H1 (cell line): ENCODE measurements at regions not wholly inside any gene's neighbourhood (a gene's known extent, or its start where the extent isn't known, plus 50 kb on each side); places are given as distances from the start of the nearest gene placed in this dataset.

Source experiments
- CTCF ChIA-PET: fragments of 300-600 bp; sonication (Branson Sonifier 250); formaldehyde crosslinking; loops from one replicate; lab custom pipeline; 2021; ENCODE audit not compliant: partially characterized antibody; lab: Charles Lee
- POLR2A ChIA-PET: fragments of 300-600 bp; sonication (Branson Sonifier 250); formaldehyde crosslinking; loops from one replicate; lab custom pipeline; 2021; ENCODE audit warnings: inconsistent platforms; ENCODE audit not compliant: partially characterized antibody; lab: Charles Lee
- DNase-seq, 2 experiments: peaks; one replicate each; pipeline versions ENCODE4 v3.0.0 to v3.0.0-alpha.2; 2010 to 2022; ENCODE audit warnings: low spot score in 2 of 2, low read depth in 1 of 2, mixed read lengths in 1 of 2
- FAIRE-seq: peaks from 2 replicates; lab custom pipeline; 2011; peaks lifted over from hg19 to GRCh38; lab: Jason Lieb, UNC
- H2AFZ ChIP-seq: 2 replicates; pipeline ENCODE4 v1.8.1; 2012; ENCODE audit warnings: low read length, inconsistent platforms
- H2AK5ac ChIP-seq: 2 replicates; pipeline ENCODE4 v1.6.1; 2013; ENCODE audit warnings: low read depth, low read length
- H2BK120ac ChIP-seq: replicated peaks from 2 replicates; pipeline ENCODE3; 2013; ENCODE audit warnings: low read depth, low read length, inconsistent platforms
- H2BK12ac ChIP-seq: 2 replicates; pipeline ENCODE4 v1.6.1; 2013; ENCODE audit warnings: low read depth, low read length
- H2BK15ac ChIP-seq: 2 replicates; pipeline ENCODE4 v1.6.1; 2013; ENCODE audit warnings: low read length
- H2BK20ac ChIP-seq: 2 replicates; pipeline ENCODE4 v1.6.1; 2013; ENCODE audit warnings: low read length
- H2BK5ac ChIP-seq: 2 replicates; pipeline ENCODE4 v1.6.1; 2013; ENCODE audit warnings: low read depth, low read length
- H3K14ac ChIP-seq: 2 replicates; pipeline ENCODE4 v1.6.1; 2013; ENCODE audit warnings: inconsistent platforms; ENCODE audit not compliant: insufficient read length
- H3K18ac ChIP-seq: 2 replicates; pipeline ENCODE4 v1.6.1; 2013; ENCODE audit warnings: low read length; ENCODE audit errors: extremely low read depth
- H3K23ac ChIP-seq: 2 replicates; pipeline ENCODE4 v1.6.1; 2013; ENCODE audit warnings: inconsistent platforms; ENCODE audit not compliant: insufficient read length
- H3K23me2 ChIP-seq: 2 replicates; pipeline ENCODE4 v1.6.1; 2013; ENCODE audit warnings: low read depth, low read length
- H3K27ac ChIP-seq: 2 replicates; pipeline ENCODE4 v1.6.1; 2011; ENCODE audit warnings: low read depth, low read length, inconsistent platforms
- H3K27me3 ChIP-seq, 4 experiments: replicated peaks in 1 of 4; 1 replicate in 1 of 4; 2 replicates in 3 of 4; pipeline versions ENCODE4 v1.6.1 to v1.8.1; 2011 to 2013; ENCODE audit warnings: low read length in 3 of 4, mild to moderate bottlenecking in 3 of 4, inconsistent platforms in 2 of 4, mixed read lengths in 2 of 4, moderate library complexity in 1 of 4; ENCODE audit not compliant: control insufficient read depth in 3 of 4, insufficient read depth in 3 of 4; ENCODE audit errors: extremely low read depth in 1 of 4
- H3K36me3 ChIP-seq, 4 experiments: 2 replicates each; pipeline versions ENCODE4 v1.6.1 to v1.8.1; 2011 to 2013; ENCODE audit warnings: mild to moderate bottlenecking in 4 of 4, low read length in 3 of 4, moderate library complexity in 2 of 4, control low read depth in 1 of 4, inconsistent platforms in 1 of 4; ENCODE audit not compliant: insufficient read depth in 4 of 4, control insufficient read depth in 2 of 4
- H3K4ac ChIP-seq: replicated peaks from 2 replicates; pipeline ENCODE3; 2013; ENCODE audit warnings: low read length, low read depth, mixed read lengths, inconsistent platforms; ENCODE audit not compliant: insufficient read length
- H3K4me1 ChIP-seq, 4 experiments: replicated peaks in 1 of 4; 1 replicate in 1 of 4; 2 replicates in 3 of 4; pipeline versions ENCODE4 v1.6.1 to v1.8.1; 2011 to 2013; ENCODE audit warnings: low read length in 3 of 4, inconsistent platforms in 2 of 4, mixed read lengths in 1 of 4; ENCODE audit not compliant: insufficient read depth in 4 of 4, control insufficient read depth in 3 of 4
- H3K4me2 ChIP-seq, 2 experiments: 2 replicates each; pipeline versions ENCODE4 v1.6.1 to v1.8.1; 2011 to 2013; ENCODE audit warnings: low read depth in 2 of 2, low read length in 2 of 2, control low read depth in 1 of 2, inconsistent platforms in 1 of 2, mild to moderate bottlenecking in 1 of 2; ENCODE audit not compliant: insufficient read depth in 1 of 2
- H3K4me3 ChIP-seq, 4 experiments: fragments of 200-600, 300-600 bp in 1 of 4; sonication (generic), shearing (Covaris generic), sonication (Bioruptor Twin) in 1 of 4; 2 replicates each; pipeline versions ENCODE4 v1.5.1 to v1.8.1; 2011 to 2016; ENCODE audit warnings: low read length in 4 of 4, low read depth in 3 of 4, control low read depth in 2 of 4, inconsistent platforms in 2 of 4, mild to moderate bottlenecking in 2 of 4, mixed read lengths in 1 of 4, moderate library complexity in 1 of 4; ENCODE audit not compliant: insufficient read depth in 2 of 4; ENCODE audit errors: extremely low read depth in 1 of 4
- H3K56ac ChIP-seq: replicated peaks from 2 replicates; pipeline ENCODE3; 2013; ENCODE audit warnings: low read depth, mild to moderate bottlenecking, mixed read lengths, low read length, inconsistent platforms; ENCODE audit not compliant: insufficient read length
- H3K79me1 ChIP-seq: 2 replicates; pipeline ENCODE4 v1.6.1; 2013; ENCODE audit warnings: low read depth, low read length, control low read depth
- H3K79me2 ChIP-seq, 2 experiments: 2 replicates each; pipeline versions ENCODE4 v1.6.1 to v1.8.1; 2012 to 2013; ENCODE audit warnings: low read length in 2 of 2, mild to moderate bottlenecking in 2 of 2, inconsistent platforms in 1 of 2; ENCODE audit not compliant: insufficient read depth in 2 of 2, control insufficient read depth in 1 of 2
- H3K9ac ChIP-seq, 4 experiments: replicated peaks in 1 of 4; 1 replicate in 1 of 4; 2 replicates in 3 of 4; pipeline versions ENCODE4 v1.6.1 to v1.8.1; 2011 to 2013; ENCODE audit warnings: low read depth in 3 of 4, low read length in 3 of 4, control low read depth in 2 of 4, mild to moderate bottlenecking in 2 of 4, moderate library complexity in 2 of 4, inconsistent platforms in 1 of 4; ENCODE audit errors: extremely low read depth in 1 of 4
- H3K9me3 ChIP-seq, 2 experiments: 2 replicates each; pipeline versions ENCODE4 v1.6.1 to v1.8.1; 2012 to 2013; ENCODE audit warnings: mild to moderate bottlenecking in 2 of 2, moderate library complexity in 2 of 2, control low read depth in 1 of 2, inconsistent platforms in 1 of 2, low read depth in 1 of 2, low read length in 1 of 2, mixed read lengths in 1 of 2; ENCODE audit not compliant: insufficient read depth in 2 of 2
- H4K20me1 ChIP-seq, 2 experiments: replicated peaks in 1 of 2; 2 replicates each; pipeline versions ENCODE3 to v1.8.1; 2011 to 2013; ENCODE audit warnings: inconsistent platforms in 2 of 2, low read length in 2 of 2, mild to moderate bottlenecking in 1 of 2; ENCODE audit not compliant: insufficient read depth in 2 of 2, control insufficient read depth in 1 of 2
- H4K5ac ChIP-seq: 2 replicates; pipeline ENCODE4 v1.6.1; 2013; ENCODE audit warnings: low read length, low read depth, mixed read lengths, inconsistent platforms; ENCODE audit not compliant: insufficient read length
- H4K8ac ChIP-seq: 2 replicates; pipeline ENCODE4 v1.8.0; 2013; ENCODE audit warnings: mild to moderate bottlenecking, moderate library complexity, low read length, inconsistent platforms; ENCODE audit not compliant: insufficient read depth; ENCODE audit errors: extremely low read depth
- H4K91ac ChIP-seq: replicated peaks from 2 replicates; pipeline ENCODE3; 2013; ENCODE audit warnings: low read length, mixed read lengths, inconsistent platforms; ENCODE audit not compliant: insufficient read length
- JUN ChIP-seq: IDR thresholded peaks from 2 replicates; pipeline ENCODE4 v1.6.1; 2011; ENCODE audit warnings: low read depth, mild to moderate bottlenecking, improper control_type of control experiment, low read length
- POU5F1 ChIP-seq: IDR thresholded peaks from 2 replicates; pipeline ENCODE4 v1.6.1; 2011; ENCODE audit warnings: low read depth, mild to moderate bottlenecking, low read length, moderate library complexity
- RFX5 ChIP-seq: IDR thresholded peaks from 2 replicates; pipeline ENCODE4 v1.6.1; 2011; ENCODE audit warnings: low read depth, low read length, improper control_type of control experiment, borderline replicate concordance
- TAF7 ChIP-seq: optimal IDR thresholded peaks from 2 replicates; pipeline ENCODE3; 2011; ENCODE audit warnings: low read depth, mild to moderate bottlenecking, inconsistent platforms, low read length, moderate library complexity, borderline replicate concordance
- YY1 ChIP-seq: IDR thresholded peaks from 2 replicates; pipeline ENCODE4 v1.6.1; 2011; ENCODE audit warnings: low read depth, mild to moderate bottlenecking, low read length
- WGBS, 2 experiments: shearing (Covaris generic) in 1 of 2; methylation state at CpG; one replicate each; pipeline versions ENCODE4 v1.1.6 to v1.1.7; 2013 to 2015; ENCODE audit warnings: low lambda C conversion rate in 2 of 2, mixed read lengths in 2 of 2, inconsistent platforms in 1 of 2, low coverage in 1 of 2, missing lambda C conversion rate in 1 of 2; ENCODE audit not compliant: insufficient replicate concordance in 2 of 2, insufficient coverage in 1 of 2, insufficient read length in 1 of 2; ENCODE audit errors: extremely low coverage in 1 of 2, missing lambda C conversion rate in 1 of 2; 5-methylcytosine and 5-hydroxymethylcytosine counted together
- TF ChIP-seq, protein P1 (sequence below): IDR thresholded peaks from 2 replicates; pipeline ENCODE4 v1.6.1; 2012; ENCODE audit warnings: inconsistent platforms
- TF ChIP-seq, protein P2 (sequence below), 3 experiments: IDR thresholded peaks; 1 replicate in 2 of 3; 2 replicates in 1 of 3; pipeline versions ENCODE4 v1.5.1 to v1.6.1; 2011; ENCODE audit warnings: low read length in 3 of 3, mild to moderate bottlenecking in 3 of 3, inconsistent platforms in 2 of 3, low read depth in 1 of 3, moderate library complexity in 1 of 3; ENCODE audit not compliant: insufficient read depth in 1 of 3; ENCODE audit errors: control extremely low read depth in 1 of 3

DNA sequence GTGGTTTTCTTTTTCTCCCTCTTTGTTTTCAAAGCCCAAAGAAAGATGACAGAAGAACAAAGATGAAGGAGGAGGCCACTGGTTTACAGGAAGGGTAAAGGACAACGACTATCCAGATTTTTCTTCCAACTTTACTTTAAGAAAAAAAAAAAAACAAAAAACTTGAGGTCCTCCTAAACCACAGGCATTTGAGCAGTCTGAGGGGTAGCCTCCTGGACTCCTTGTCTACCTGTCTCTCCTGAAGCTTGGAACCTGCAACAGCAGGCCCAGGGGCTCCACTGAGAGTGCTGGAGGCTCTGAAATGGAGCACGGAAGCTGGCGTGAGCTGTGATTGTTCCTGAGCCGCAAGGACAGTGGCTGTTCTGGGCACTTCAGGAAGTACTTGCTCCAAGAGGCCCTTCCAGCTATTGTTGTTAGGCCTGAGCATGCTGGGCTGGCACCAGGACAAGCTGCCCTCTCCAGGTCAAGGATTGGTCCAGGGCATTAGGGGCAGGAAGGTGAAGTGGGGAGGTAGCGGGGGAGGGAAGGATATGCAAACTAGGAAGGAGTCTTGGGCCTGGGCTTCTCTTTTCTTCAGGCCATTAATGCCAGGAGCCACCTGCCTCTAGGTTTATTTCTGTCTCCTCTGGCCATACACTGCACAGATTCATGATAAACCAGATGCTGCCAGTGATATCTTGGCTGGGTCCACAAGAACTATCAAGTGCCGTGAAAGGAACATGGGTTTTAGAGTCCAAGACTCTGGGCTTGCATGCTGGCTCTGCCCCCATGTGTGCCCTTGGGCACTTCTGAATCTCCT, 147.3 kb downstream of the CCDC34 start:
- H2AFZ ChIP-seq, result no peak overlapping the region
- H3K9ac ChIP-seq, result no peak overlapping the region
- no peak overlapping the region for H4K91ac ChIP-seq
- no peak overlapping the region for H3K18ac ChIP-seq
- H2BK20ac ChIP-seq, result peak overlapping the region; percentile 1; the same call in 1 of the 2 replicates
- H3K36me3 ChIP-seq, result peaks cover 0 to 13% (median 0%) of the 10 kb centered on the region in 4 experiments; a peak in 4 of 8 replicates
- H4K5ac ChIP-seq, result no peak overlapping the region
- H3K23me2 ChIP-seq, result no peaks in the 10 kb centered on the region; the same call in 1 of the 2 replicates
- H4K20me1 ChIP-seq, result no peaks in the 10 kb centered on the region
- peaks cover 0 to 3% of the 10 kb centered on the region in 2 experiments; a peak in 1 of 4 replicates for H3K9me3 ChIP-seq
- H2BK120ac ChIP-seq, result no peak overlapping the region
- ChIA-PET CTCF (interaction anchor here (0.7 to 2.5 kb wide), 11 partner anchors 8 to 1737 kb away, joined by 3 to 7 read pairs (median 3); no protein-coding TSS in a partner anchor), POLR2A (interaction anchor here (1.3 to 2.5 kb wide), 2 partner anchors 16 to 147 kb away, joined by 3 to 6 read pairs; partner anchors contain the start of gene CCDC34)
- no peak overlapping the region for H2BK15ac ChIP-seq
- H3K4ac ChIP-seq, result no peak overlapping the region
- H3K56ac ChIP-seq, result no peak overlapping the region
- whole genome bisulfite sequencing, 2 experiments, result 91% methylated on average over 6 of the region's 6 CpGs; no CpG with 5 or more reads in 1 of the 2 experiments
- H3K27me3 ChIP-seq, result no peaks in the 10 kb centered on the region
- TF ChIP-seq RFX5 (no peak), JUN (no peak), POU5F1 (no peak), TAF7 (no peak), YY1 (no peak)
- TF ChIP-seq, protein P1, sequence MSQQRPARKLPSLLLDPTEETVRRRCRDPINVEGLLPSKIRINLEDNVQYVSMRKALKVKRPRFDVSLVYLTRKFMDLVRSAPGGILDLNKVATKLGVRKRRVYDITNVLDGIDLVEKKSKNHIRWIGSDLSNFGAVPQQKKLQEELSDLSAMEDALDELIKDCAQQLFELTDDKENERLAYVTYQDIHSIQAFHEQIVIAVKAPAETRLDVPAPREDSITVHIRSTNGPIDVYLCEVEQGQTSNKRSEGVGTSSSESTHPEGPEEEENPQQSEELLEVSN, result no peak
- TF ChIP-seq, protein P2, sequence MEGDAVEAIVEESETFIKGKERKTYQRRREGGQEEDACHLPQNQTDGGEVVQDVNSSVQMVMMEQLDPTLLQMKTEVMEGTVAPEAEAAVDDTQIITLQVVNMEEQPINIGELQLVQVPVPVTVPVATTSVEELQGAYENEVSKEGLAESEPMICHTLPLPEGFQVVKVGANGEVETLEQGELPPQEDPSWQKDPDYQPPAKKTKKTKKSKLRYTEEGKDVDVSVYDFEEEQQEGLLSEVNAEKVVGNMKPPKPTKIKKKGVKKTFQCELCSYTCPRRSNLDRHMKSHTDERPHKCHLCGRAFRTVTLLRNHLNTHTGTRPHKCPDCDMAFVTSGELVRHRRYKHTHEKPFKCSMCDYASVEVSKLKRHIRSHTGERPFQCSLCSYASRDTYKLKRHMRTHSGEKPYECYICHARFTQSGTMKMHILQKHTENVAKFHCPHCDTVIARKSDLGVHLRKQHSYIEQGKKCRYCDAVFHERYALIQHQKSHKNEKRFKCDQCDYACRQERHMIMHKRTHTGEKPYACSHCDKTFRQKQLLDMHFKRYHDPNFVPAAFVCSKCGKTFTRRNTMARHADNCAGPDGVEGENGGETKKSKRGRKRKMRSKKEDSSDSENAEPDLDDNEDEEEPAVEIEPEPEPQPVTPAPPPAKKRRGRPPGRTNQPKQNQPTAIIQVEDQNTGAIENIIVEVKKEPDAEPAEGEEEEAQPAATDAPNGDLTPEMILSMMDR (IDR thresholded peaks at IDR 0.05; ENCODE audit: control extremely low read depth in 1 of 3, insufficient read depth in 1 of 3, low read depth in 1 of 3, low read length in 3 of 3), result no peak
- H3K23ac ChIP-seq, result no peak overlapping the region
- no peak overlapping the region for H2AK5ac ChIP-seq
- H2BK5ac ChIP-seq, result no peak overlapping the region
- H3K4me1 ChIP-seq, result peaks cover 0 to 18% (median 1%) of the 10 kb centered on the region in 4 experiments; a peak in 1 of 7 replicates
- peak in 1 of 2 experiments; percentile 46 for DNase-seq
- FAIRE-seq, result no peak
- no peak overlapping the region for H3K4me3 ChIP-seq
- H2BK12ac ChIP-seq, result no peak overlapping the region
- H3K14ac ChIP-seq, result no peak overlapping the region
- H3K4me2 ChIP-seq, result no peak overlapping the region
- H3K27ac ChIP-seq, result no peak overlapping the region
- no peaks in the 10 kb centered on the region for H3K79me1 ChIP-seq
- no peak overlapping the region for H4K8ac ChIP-seq
- H3K79me2 ChIP-seq, result no peaks in the 10 kb centered on the region
